ENCODE measurements at regions not wholly inside any gene's neighbourhood (a gene's known extent, or its start where the extent isn't known, plus 50 kb on each side); places are given as distances from the start of the nearest gene placed in this dataset.

DNA sequence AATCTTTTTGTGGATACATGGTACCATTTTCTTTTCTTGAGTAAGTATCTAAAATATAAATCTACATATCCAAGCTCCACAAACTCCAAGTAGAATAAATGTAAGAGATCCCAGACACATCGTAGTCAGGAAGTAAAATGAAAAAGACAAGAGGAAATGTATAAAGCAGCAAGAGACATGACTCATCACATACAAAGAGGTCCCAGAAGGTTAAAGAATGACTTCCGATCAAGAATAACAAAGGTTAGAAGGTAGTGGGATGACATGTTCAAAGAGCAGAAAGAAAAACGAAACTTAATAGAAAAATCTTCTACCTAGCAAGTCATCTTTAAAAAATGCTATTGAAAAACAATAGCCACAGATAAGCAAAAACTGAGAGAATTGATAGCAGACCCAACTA lies 705.8 kb downstream of the NR2F2 start:
- TF ChIP-seq, protein P1, sequence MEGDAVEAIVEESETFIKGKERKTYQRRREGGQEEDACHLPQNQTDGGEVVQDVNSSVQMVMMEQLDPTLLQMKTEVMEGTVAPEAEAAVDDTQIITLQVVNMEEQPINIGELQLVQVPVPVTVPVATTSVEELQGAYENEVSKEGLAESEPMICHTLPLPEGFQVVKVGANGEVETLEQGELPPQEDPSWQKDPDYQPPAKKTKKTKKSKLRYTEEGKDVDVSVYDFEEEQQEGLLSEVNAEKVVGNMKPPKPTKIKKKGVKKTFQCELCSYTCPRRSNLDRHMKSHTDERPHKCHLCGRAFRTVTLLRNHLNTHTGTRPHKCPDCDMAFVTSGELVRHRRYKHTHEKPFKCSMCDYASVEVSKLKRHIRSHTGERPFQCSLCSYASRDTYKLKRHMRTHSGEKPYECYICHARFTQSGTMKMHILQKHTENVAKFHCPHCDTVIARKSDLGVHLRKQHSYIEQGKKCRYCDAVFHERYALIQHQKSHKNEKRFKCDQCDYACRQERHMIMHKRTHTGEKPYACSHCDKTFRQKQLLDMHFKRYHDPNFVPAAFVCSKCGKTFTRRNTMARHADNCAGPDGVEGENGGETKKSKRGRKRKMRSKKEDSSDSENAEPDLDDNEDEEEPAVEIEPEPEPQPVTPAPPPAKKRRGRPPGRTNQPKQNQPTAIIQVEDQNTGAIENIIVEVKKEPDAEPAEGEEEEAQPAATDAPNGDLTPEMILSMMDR (IDR thresholded peaks at IDR 0.05; ENCODE audit: low read depth, low read length): no peak
- no peak for TF ChIP-seq EZH2phosphoT487 (IDR thresholded peaks at IDR 0.05; ENCODE audit: low read depth)

Measured in OCI-LY3 (cell line).